HEK293 (cell line): ENCODE measurements at regions not wholly inside any gene's neighbourhood (a gene's known extent, or its start where the extent isn't known, plus 50 kb on each side); places are given as distances from the start of the nearest gene placed in this dataset.
A peak's percentile ranks its signal among the peaks of the same experiment; 100 is the strongest.

Experiments used
- CTCF ChIA-PET: fragments of 350-600 bp; formaldehyde crosslinking; extraction: SDS; loops from one replicate; lab custom pipeline; 2021; ENCODE audit warnings: antibody characterized with exemption; lab: Yijun Ruan, JAX
- POLR2A ChIA-PET: fragments of 300-600 bp; formaldehyde crosslinking; extraction: SDS; loops from one replicate; lab custom pipeline; 2020; ENCODE audit warnings: antibody characterized with exemption, inconsistent platforms; lab: Yijun Ruan, JAX
- H3K27ac ChIP-seq: fragments of 200-500 bp; sonication (Bioruptor generic); 2 replicates; pipeline ENCODE4 v1.5.1; 2014; ENCODE audit warnings: low read depth, low read length, control low read depth, inconsistent platforms; ENCODE audit errors: extremely low read depth
- H3K36me3 ChIP-seq, 2 experiments: fragments of 200-500 bp in 1 of 2; sonication (Bioruptor generic) in 1 of 2; 1 replicate in 1 of 2; 2 replicates in 1 of 2; pipeline ENCODE4 v1.5.1; 2014 to 2017; ENCODE audit warnings: inconsistent platforms in 2 of 2, low read length in 2 of 2; ENCODE audit not compliant: control insufficient read depth in 2 of 2, insufficient read depth in 1 of 2
- H3K4me1 ChIP-seq: fragments of 200-500 bp; sonication (Bioruptor generic); 2 replicates; pipeline ENCODE4 v1.5.1; 2014; ENCODE audit warnings: mild to moderate bottlenecking, low read length, inconsistent platforms; ENCODE audit not compliant: control insufficient read depth, insufficient read depth
- H3K4me3 ChIP-seq: 2 replicates; pipeline ENCODE4 v1.5.1; 2011; ENCODE audit warnings: low read depth, mild to moderate bottlenecking, control low read depth, low read length, moderate library complexity
- H3K9me3 ChIP-seq: fragments of 200-500 bp; sonication (Bioruptor generic); 2 replicates; pipeline ENCODE4 v1.5.1; 2014; ENCODE audit warnings: low read depth, low read length, inconsistent platforms; ENCODE audit not compliant: control insufficient read depth, insufficient read depth
- KLF8 ChIP-seq: fragments of 450-650 bp; formaldehyde crosslinking; IDR thresholded peaks from 2 replicates; pipeline ENCODE4 v1.5.1; 2016; ENCODE audit warnings: missing biosample characterization, missing genetic modification characterization
- PRDM1 ChIP-seq: fragments of 450-650 bp; formaldehyde crosslinking; IDR thresholded peaks from 2 replicates; pipeline ENCODE4; 2016; ENCODE audit warnings: missing biosample characterization, missing genetic modification characterization
- SP7 ChIP-seq: fragments of 450-650 bp; formaldehyde crosslinking; IDR thresholded peaks from 2 replicates; pipeline ENCODE4 v1.5.1; 2016; ENCODE audit warnings: missing biosample characterization, missing genetic modification characterization
- TCF7L2 ChIP-seq: IDR thresholded peaks from 2 replicates; pipeline ENCODE4 v1.6.1; 2011; ENCODE audit warnings: low read depth, mild to moderate bottlenecking, inconsistent platforms, low read length, moderate library complexity, borderline replicate concordance
- TSHZ1 ChIP-seq: fragments of 450-650 bp; formaldehyde crosslinking; IDR thresholded peaks from 2 replicates; pipeline ENCODE4 v1.5.1; 2016; ENCODE audit warnings: missing biosample characterization, missing genetic modification characterization, borderline replicate concordance
- ZBTB21 ChIP-seq: fragments of 450-650 bp; formaldehyde crosslinking; IDR thresholded peaks from 2 replicates; pipeline ENCODE4 v1.5.1; 2017; ENCODE audit warnings: missing biosample characterization, missing genetic modification characterization
- ZNF112 ChIP-seq: fragments of 450-650 bp; formaldehyde crosslinking; IDR thresholded peaks from 2 replicates; pipeline ENCODE4 v1.5.0; 2017; ENCODE audit warnings: missing biosample characterization, missing genetic modification characterization
- ZNF221 ChIP-seq: fragments of 450-650 bp; formaldehyde crosslinking; IDR thresholded peaks from 2 replicates; pipeline ENCODE4 v1.5.1; 2017; ENCODE audit warnings: missing biosample characterization, missing genetic modification characterization, borderline replicate concordance
- ZNF23 ChIP-seq: fragments of 450-650 bp; formaldehyde crosslinking; IDR thresholded peaks from 2 replicates; pipeline ENCODE4 v1.5.1; 2016; ENCODE audit warnings: missing biosample characterization, missing genetic modification characterization, borderline replicate concordance
- ZNF473 ChIP-seq: fragments of 450-650 bp; formaldehyde crosslinking; IDR thresholded peaks from 2 replicates; pipeline ENCODE4 v1.5.1; 2017; ENCODE audit warnings: missing biosample characterization, missing genetic modification characterization
- ZNF571 ChIP-seq: fragments of 450-650 bp; formaldehyde crosslinking; IDR thresholded peaks from 2 replicates; pipeline ENCODE4 v1.5.0; 2017; ENCODE audit warnings: missing biosample characterization, missing genetic modification characterization
- ZNF623 ChIP-seq: fragments of 450-650 bp; formaldehyde crosslinking; IDR thresholded peaks from 2 replicates; pipeline ENCODE4 v1.5.1; 2016; ENCODE audit warnings: missing biosample characterization, missing genetic modification characterization
- ZNF624 ChIP-seq: fragments of 450-650 bp; formaldehyde crosslinking; IDR thresholded peaks from 2 replicates; pipeline ENCODE4 v1.5.1; 2017; ENCODE audit warnings: missing biosample characterization, missing genetic modification characterization
- ZNF670 ChIP-seq: fragments of 450-650 bp; formaldehyde crosslinking; IDR thresholded peaks from 2 replicates; pipeline ENCODE4 v1.5.1; 2016; ENCODE audit warnings: missing biosample characterization, missing genetic modification characterization, low read depth
- ZNF768 ChIP-seq: fragments of 450-650 bp; formaldehyde crosslinking; IDR thresholded peaks from 2 replicates; pipeline ENCODE4 v1.5.1; 2018; ENCODE audit warnings: missing biosample characterization, mild to moderate bottlenecking, missing genetic modification characterization
- ZNF785 ChIP-seq: fragments of 450-650 bp; formaldehyde crosslinking; IDR thresholded peaks from 2 replicates; pipeline ENCODE4 v1.5.1; 2016; ENCODE audit warnings: missing biosample characterization, missing genetic modification characterization
- ZSCAN5A ChIP-seq: fragments of 450-650 bp; formaldehyde crosslinking; IDR thresholded peaks from 2 replicates; pipeline ENCODE4 v1.5.1; 2016; ENCODE audit warnings: missing biosample characterization, missing genetic modification characterization
- TF ChIP-seq, protein P1 (sequence below): fragments of 450-650 bp; formaldehyde crosslinking; IDR thresholded peaks from 2 replicates; pipeline ENCODE4 v1.5.1; 2017; ENCODE audit warnings: missing biosample characterization, missing genetic modification characterization
- TF ChIP-seq, protein P2 (sequence below): fragments of 450-650 bp; formaldehyde crosslinking; IDR thresholded peaks from 2 replicates; pipeline ENCODE4 v1.5.1; 2017; ENCODE audit warnings: missing biosample characterization, missing genetic modification characterization
- TF ChIP-seq, protein P3 (sequence below): sonication (generic); formaldehyde crosslinking; IDR thresholded peaks from 2 replicates; pipeline ENCODE4 v1.8.1; 2022; ENCODE audit warnings: mild to moderate bottlenecking, moderate library complexity, missing genetic modification reagents
- TF ChIP-seq, protein P4 (sequence below): fragments of 450-650 bp; formaldehyde crosslinking; IDR thresholded peaks from 2 replicates; pipeline ENCODE4 v1.5.1; 2016; ENCODE audit warnings: missing biosample characterization, missing genetic modification characterization

- Histone ChIP-seq H3K4me1 (no peaks in the 10 kb centered on the region), H3K9me3 (no peaks in the 10 kb centered on the region), H3K4me3 (no peak overlapping the region), H3K27ac (no peak overlapping the region), H3K36me3 (no peaks in the 10 kb centered on the region)
- POLR2A ChIA-PET, result no interaction called here
- CTCF ChIA-PET, result interaction anchor here (0.6 to 1.8 kb wide), 4 partner anchors 11 to 100 kb away, joined by 3 to 5 read pairs (median 4); no protein-coding TSS in a partner anchor
- TF ChIP-seq KLF8 (tag by site-specific recombination) (no peak), ZNF623 (peak; percentile 80)
These were observed 76.6 kb upstream of the TP53I11 start for GRCh38 chr11:45027312-45027711.

- H3K36me3 ChIP-seq, result no peaks in the 10 kb centered on the region
- no peak for TF ChIP-seq PRDM1 (tag by site-specific recombination)
- no peak for TF ChIP-seq ZNF768 (tag by site-specific recombination)
- TF ChIP-seq, protein P1, sequence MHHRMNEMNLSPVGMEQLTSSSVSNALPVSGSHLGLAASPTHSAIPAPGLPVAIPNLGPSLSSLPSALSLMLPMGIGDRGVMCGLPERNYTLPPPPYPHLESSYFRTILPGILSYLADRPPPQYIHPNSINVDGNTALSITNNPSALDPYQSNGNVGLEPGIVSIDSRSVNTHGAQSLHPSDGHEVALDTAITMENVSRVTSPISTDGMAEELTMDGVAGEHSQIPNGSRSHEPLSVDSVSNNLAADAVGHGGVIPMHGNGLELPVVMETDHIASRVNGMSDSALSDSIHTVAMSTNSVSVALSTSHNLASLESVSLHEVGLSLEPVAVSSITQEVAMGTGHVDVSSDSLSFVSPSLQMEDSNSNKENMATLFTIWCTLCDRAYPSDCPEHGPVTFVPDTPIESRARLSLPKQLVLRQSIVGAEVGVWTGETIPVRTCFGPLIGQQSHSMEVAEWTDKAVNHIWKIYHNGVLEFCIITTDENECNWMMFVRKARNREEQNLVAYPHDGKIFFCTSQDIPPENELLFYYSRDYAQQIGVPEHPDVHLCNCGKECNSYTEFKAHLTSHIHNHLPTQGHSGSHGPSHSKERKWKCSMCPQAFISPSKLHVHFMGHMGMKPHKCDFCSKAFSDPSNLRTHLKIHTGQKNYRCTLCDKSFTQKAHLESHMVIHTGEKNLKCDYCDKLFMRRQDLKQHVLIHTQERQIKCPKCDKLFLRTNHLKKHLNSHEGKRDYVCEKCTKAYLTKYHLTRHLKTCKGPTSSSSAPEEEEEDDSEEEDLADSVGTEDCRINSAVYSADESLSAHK (tag by site-specific recombination), result no peak
- TF ChIP-seq ZNF785 (tag by site-specific recombination), result no peak
- no peak for TF ChIP-seq ZNF112
- no peak for TF ChIP-seq TCF7L2
- TF ChIP-seq ZNF624, result no peak
- TF ChIP-seq, protein P2, sequence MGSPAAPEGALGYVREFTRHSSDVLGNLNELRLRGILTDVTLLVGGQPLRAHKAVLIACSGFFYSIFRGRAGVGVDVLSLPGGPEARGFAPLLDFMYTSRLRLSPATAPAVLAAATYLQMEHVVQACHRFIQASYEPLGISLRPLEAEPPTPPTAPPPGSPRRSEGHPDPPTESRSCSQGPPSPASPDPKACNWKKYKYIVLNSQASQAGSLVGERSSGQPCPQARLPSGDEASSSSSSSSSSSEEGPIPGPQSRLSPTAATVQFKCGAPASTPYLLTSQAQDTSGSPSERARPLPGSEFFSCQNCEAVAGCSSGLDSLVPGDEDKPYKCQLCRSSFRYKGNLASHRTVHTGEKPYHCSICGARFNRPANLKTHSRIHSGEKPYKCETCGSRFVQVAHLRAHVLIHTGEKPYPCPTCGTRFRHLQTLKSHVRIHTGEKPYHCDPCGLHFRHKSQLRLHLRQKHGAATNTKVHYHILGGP, result no peak
- CTCF ChIA-PET, result interaction anchor here (1.0 to 1.8 kb wide), 2 partner anchors 55 to 304 kb away, joined by 4 to 5 read pairs; no protein-coding TSS in a partner anchor
- POLR2A ChIA-PET, result no interaction called here
- no peak overlapping the region for H3K27ac ChIP-seq
- no peaks in the 10 kb centered on the region for H3K9me3 ChIP-seq
- no peaks in the 10 kb centered on the region for H3K4me1 ChIP-seq
- H3K4me3 ChIP-seq, result no peak overlapping the region
These were observed 78.4 kb upstream of the TP53I11 start for GRCh38 chr11:45028911-45029682.

- no peak overlapping the region for H3K27ac ChIP-seq
- H3K4me3 ChIP-seq, result no peak overlapping the region
- CTCF ChIA-PET, result no interaction called here
- no peaks in the 10 kb centered on the region for H3K36me3 ChIP-seq
- H3K9me3 ChIP-seq, result no peaks in the 10 kb centered on the region
- H3K4me1 ChIP-seq, result no peaks in the 10 kb centered on the region
- POLR2A ChIA-PET, result no interaction called here
- TF ChIP-seq SP7 (no peak), ZSCAN5A (tag by site-specific recombination) (no peak), ZNF670 (tag by site-specific recombination) (no peak), ZNF473 (tag by site-specific recombination) (no peak), TSHZ1 (no peak), ZNF23 (tag by site-specific recombination) (no peak), ZBTB21 (tag by site-specific recombination) (no peak), ZNF221 (tag by site-specific recombination) (no peak), ZNF571 (tag by site-specific recombination) (no peak)
- TF ChIP-seq, protein P3, sequence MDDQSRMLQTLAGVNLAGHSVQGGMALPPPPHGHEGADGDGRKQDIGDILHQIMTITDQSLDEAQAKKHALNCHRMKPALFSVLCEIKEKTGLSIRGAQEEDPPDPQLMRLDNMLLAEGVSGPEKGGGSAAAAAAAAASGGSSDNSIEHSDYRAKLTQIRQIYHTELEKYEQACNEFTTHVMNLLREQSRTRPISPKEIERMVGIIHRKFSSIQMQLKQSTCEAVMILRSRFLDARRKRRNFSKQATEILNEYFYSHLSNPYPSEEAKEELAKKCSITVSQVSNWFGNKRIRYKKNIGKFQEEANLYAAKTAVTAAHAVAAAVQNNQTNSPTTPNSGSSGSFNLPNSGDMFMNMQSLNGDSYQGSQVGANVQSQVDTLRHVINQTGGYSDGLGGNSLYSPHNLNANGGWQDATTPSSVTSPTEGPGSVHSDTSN, result no peak
- TF ChIP-seq, protein P4, sequence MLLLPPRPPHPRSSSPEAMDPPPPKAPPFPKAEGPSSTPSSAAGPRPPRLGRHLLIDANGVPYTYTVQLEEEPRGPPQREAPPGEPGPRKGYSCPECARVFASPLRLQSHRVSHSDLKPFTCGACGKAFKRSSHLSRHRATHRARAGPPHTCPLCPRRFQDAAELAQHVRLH (tag by site-specific recombination), result no peak
These were observed 80.1 kb upstream of the TP53I11 start for GRCh38 chr11:45030778-45031177.
